ENCODE measurements at regions not wholly inside any gene's neighbourhood (a gene's known extent, or its start where the extent isn't known, plus 50 kb on each side); places are given as distances from the start of the nearest gene placed in this dataset.

DNA sequence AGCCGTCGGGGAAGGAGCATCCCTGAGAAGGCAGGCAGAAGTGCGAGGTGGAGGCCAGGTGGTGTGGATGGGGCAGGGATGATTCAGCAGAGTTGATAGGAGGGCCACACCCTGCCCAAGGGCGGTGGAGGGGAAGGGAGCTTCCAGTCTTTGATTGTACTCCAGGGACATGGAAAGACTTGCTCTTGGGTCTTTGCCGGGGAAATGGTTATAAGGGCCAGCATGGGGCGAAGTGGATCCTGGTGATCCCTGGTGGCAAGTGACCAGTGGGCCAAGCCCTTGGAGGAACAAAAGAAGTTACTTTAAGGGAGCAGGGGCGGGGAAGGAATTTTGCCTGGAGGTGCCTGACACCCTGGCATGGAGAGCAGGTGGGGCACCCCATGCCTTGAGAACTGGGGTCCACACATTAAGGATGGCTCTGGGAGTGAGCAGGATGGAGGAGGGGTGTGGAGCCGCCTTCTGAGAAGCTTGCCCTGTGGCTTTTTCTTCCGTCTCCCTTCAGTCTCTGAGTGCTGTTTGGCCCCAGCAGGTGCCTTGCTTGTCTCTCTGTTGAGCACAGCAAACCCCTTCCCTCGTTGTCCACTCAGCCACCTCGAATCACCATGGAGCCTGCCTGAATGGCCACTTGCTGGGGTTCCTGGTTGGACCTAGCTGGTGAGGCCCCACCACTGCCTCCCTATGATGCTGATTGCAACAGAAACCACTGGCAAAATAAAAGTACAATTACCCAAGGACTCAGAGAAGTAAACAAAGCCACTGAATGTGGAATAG lies 83.9 kb downstream of the RAMP3 start:
- H3K4me3 ChIP-seq (ENCODE audit: low read length), result no peak overlapping the region
- TF ChIP-seq, protein P1, sequence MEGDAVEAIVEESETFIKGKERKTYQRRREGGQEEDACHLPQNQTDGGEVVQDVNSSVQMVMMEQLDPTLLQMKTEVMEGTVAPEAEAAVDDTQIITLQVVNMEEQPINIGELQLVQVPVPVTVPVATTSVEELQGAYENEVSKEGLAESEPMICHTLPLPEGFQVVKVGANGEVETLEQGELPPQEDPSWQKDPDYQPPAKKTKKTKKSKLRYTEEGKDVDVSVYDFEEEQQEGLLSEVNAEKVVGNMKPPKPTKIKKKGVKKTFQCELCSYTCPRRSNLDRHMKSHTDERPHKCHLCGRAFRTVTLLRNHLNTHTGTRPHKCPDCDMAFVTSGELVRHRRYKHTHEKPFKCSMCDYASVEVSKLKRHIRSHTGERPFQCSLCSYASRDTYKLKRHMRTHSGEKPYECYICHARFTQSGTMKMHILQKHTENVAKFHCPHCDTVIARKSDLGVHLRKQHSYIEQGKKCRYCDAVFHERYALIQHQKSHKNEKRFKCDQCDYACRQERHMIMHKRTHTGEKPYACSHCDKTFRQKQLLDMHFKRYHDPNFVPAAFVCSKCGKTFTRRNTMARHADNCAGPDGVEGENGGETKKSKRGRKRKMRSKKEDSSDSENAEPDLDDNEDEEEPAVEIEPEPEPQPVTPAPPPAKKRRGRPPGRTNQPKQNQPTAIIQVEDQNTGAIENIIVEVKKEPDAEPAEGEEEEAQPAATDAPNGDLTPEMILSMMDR (conservative IDR thresholded peaks at IDR 0.05; ENCODE audit: low read length), result no peak
- no peak for DNase-seq (ENCODE audit: low read depth)

DNA sequence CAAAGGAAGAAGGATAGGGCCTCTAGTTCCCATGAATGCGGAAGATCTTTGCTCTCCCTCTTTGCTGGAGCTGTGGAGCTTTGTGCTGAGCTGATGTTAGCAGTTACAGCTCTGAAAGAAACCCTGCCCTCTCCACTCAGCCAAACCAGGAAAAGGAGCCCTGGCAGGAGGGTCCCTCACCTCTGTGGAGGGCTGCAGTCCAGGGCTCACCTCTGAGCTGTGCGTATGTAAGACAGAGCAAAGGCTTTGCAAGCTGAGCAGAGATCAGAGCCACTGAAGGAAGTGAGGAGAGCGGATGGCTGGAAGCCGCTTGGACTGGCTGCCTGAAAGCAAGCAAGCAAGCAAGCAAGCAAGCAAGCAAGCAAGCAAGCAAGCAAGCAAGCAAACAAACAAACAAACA lies 84.7 kb downstream of the RAMP3 start:
- DNase-seq (ENCODE audit: low read depth), result no peak
- TF ChIP-seq, protein P1 (conservative IDR thresholded peaks at IDR 0.05; ENCODE audit: low read length), result no peak

DNA sequence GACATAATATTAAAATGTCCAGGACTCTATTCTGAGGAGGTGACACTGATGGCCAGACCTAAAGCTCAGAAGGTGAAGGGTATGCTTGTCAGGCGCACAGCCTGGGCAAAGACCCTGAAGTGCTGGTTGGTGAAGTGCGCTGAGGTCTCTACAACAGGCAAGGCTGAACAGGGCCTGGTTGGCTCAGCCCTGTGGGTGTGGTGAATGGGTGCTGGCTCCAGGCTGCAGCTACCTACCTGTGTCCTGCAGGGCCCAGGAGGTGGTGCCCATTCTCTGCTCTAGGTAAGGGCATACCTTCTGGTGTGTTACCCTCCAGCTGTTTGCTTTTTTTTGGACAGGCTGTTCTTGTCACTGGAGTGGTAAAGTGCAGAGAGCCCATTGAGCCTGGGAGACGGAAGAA lies 85.1 kb downstream of the RAMP3 start:
- TF ChIP-seq, protein P1 (conservative IDR thresholded peaks at IDR 0.05; ENCODE audit: low read length), result no peak
- no peak overlapping the region for H3K4me3 ChIP-seq (ENCODE audit: low read length)
- DNase-seq (ENCODE audit: low read depth), result no peak

More for the DNA sequence above, 84.7 kb downstream of the RAMP3 start:
- H3K4me3 ChIP-seq (ENCODE audit: low read length), result no peak overlapping the region

DNA sequence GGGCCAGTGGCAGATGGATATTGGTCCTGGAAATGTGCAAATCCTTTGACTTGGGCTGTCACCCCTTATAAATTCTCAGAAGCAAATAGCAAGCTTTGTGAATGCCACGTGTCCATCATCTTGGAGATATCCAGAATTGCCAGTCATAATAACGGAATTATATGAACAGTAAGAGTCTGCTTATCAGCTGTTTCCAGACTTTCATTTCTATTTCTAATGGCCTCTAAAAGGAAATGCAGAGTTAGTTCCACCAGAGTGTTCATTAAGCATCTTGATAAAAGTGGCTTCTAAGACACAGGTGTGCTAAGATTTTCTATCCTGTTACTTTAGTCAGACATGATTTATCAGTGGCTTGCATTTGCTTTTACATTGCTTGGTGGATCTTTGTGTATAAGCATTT lies 87.4 kb downstream of the RAMP3 start:
- TF ChIP-seq, protein P1 (conservative IDR thresholded peaks at IDR 0.05; ENCODE audit: low read length), result no peak
- DNase-seq (ENCODE audit: low read depth), result no peak

DNA sequence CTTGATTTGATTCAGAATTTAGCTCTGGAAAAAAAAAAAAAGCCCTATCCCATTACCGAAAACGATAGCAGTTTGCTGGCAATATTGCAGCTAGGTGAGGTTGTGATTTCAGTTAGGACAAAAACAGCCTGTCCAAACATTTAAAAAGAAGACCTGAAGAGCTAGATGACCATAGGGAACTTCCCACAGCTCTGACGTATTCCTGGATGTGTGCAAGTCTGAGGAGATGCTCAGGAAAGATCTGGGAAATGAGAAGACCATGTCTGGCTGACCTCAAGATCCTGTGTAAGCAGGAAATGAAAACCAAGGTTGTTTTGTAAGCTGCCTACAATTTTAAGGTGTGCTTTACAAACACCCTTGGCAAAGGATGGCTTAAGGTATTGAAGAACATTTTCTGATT lies 88.7 kb downstream of the RAMP3 start:
- H3K4me3 ChIP-seq (ENCODE audit: low read length), result no peak overlapping the region
- no peak for DNase-seq (ENCODE audit: low read depth)
- TF ChIP-seq, protein P1 (conservative IDR thresholded peaks at IDR 0.05; ENCODE audit: low read length), result no peak

More for the DNA sequence above, 87.4 kb downstream of the RAMP3 start:
- H3K4me3 ChIP-seq (ENCODE audit: low read length), result no peak overlapping the region

DNA sequence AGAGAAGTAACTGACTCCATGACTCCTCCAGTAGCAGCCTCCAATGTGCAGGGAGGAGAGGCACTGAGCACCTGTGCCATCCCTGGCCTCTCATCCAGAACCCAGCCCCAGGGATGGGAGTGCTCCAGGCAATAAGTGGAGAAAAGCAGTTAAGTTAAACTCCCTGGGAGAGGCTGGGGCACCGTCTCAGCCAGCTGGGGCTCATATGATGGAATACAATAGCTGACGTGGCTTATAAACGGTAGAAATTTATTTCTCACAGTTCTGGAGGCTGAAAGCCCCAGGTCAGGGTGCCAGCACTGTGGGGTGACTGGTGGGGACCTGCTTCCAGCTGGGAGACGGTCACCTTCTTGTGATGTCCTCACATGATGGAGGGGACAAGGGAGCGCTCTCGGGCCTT lies 94.7 kb downstream of the RAMP3 start:
- TF ChIP-seq, protein P1 (conservative IDR thresholded peaks at IDR 0.05; ENCODE audit: low read length), result no peak
- DNase-seq (ENCODE audit: low read depth), result no peak

DNA sequence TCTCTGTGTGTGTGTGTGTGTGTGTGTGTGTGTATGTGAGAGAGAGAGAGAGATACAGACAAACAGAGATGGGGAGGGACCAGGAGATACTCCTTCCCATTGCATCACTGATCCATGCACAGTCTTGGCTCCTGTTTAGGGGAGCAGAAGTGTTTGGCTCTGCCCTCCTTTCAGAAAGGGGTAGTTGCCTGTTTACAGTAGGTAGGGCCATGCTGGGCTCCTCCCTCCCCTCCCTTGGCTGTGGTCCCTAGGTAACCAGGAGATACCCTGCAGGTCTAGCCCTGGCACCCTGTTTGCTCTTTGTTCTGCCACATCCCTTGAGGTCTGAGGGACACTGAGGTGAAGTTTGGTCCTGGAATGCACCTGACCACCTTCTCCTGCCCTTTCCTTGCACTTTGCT lies 95.3 kb downstream of the RAMP3 start:
- TF ChIP-seq, protein P1 (conservative IDR thresholded peaks at IDR 0.05; ENCODE audit: low read length), result no peak
- no peak overlapping the region for H3K4me3 ChIP-seq (ENCODE audit: low read length)
- no peak for DNase-seq (ENCODE audit: low read depth)

More for the DNA sequence above, 94.7 kb downstream of the RAMP3 start:
- no peak overlapping the region for H3K4me3 ChIP-seq (ENCODE audit: low read length)
